ENCODE measurements at regions not wholly inside any gene's neighbourhood (a gene's known extent, or its start where the extent isn't known, plus 50 kb on each side); places are given as distances from the start of the nearest gene placed in this dataset.

DNA sequence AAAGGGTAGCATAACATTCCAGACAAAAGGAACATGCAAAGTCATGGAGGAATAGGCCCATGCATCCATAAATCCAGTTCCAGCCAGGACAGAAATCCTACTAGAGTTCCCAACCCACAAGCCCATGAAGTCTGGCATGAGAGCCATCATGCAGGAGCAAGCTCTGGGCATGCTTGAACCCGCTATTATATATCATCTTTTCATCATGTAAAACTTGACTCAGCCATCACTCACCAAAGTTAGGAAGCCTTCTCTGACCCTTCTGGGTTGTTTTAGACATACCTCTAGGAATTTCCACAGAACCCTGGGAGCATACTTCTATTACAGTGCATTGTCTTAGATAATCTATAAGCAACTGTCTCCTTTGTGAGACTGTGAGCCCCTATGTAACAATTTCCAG, 293.0 kb upstream of the NPSR1 start:
- WGBS (ENCODE audit: extremely low coverage, insufficient read length, low lambda C conversion rate): no CpG with 5 or more reads among the region's 1 CpG
- Mint-ChIP-seq H3K4me1 (peaks cover 0 to 5% of the 10 kb centered on the region in 2 experiments; a peak in 2 of 4 replicates), H3K27ac (no peak overlapping the region), H3K27me3 (ENCODE audit: low read depth) (peaks cover 8% of the 10 kb centered on the region), H3K36me3 (ENCODE audit: insufficient read depth in 1 of 3, low read depth in 3 of 3) (no peaks in the 10 kb centered on the region), H3K4me3 (no peak overlapping the region), H3K9me3 (no peaks in the 10 kb centered on the region; a peak in 1 of 5 replicates)
- H3K4me2 ChIP-seq (ENCODE audit: insufficient read depth, insufficient read length, low read length): no peak overlapping the region
- no peak overlapping the region for H2AFZ ChIP-seq (ENCODE audit: low read length)
- H2BK20ac ChIP-seq (ENCODE audit: low read depth, low read length, poor library complexity, severe bottlenecking): no peak overlapping the region
- H3K23me2 ChIP-seq (ENCODE audit: insufficient read length, low read depth, low read length, poor library complexity, severe bottlenecking): no peaks in the 10 kb centered on the region
- H2BK15ac ChIP-seq (ENCODE audit: low read depth, low read length): no peak overlapping the region
- no peak overlapping the region for H3K9ac ChIP-seq (ENCODE audit: extremely low read depth, insufficient read length, low read length)
- H2BK120ac ChIP-seq (ENCODE audit: low read depth, low read length, poor library complexity, severe bottlenecking): no peak overlapping the region
- H2BK5ac ChIP-seq (ENCODE audit: insufficient read length, low read length): no peak overlapping the region
- H3K56ac ChIP-seq (ENCODE audit: insufficient read length, low read depth, low read length): no peak overlapping the region
- no peak overlapping the region for H3K4ac ChIP-seq (ENCODE audit: low read depth, low read length)
- no peak overlapping the region for H3K18ac ChIP-seq (ENCODE audit: insufficient read length, low read depth, low read length)
- TF ChIP-seq, protein P1, sequence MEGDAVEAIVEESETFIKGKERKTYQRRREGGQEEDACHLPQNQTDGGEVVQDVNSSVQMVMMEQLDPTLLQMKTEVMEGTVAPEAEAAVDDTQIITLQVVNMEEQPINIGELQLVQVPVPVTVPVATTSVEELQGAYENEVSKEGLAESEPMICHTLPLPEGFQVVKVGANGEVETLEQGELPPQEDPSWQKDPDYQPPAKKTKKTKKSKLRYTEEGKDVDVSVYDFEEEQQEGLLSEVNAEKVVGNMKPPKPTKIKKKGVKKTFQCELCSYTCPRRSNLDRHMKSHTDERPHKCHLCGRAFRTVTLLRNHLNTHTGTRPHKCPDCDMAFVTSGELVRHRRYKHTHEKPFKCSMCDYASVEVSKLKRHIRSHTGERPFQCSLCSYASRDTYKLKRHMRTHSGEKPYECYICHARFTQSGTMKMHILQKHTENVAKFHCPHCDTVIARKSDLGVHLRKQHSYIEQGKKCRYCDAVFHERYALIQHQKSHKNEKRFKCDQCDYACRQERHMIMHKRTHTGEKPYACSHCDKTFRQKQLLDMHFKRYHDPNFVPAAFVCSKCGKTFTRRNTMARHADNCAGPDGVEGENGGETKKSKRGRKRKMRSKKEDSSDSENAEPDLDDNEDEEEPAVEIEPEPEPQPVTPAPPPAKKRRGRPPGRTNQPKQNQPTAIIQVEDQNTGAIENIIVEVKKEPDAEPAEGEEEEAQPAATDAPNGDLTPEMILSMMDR (conservative IDR thresholded peaks at IDR 0.05): no peak
- H4K8ac ChIP-seq (replicated peaks; ENCODE audit: insufficient read length, low read depth, low read length): no peak overlapping the region
- H3K79me2 ChIP-seq (ENCODE audit: insufficient read depth, low read length): no peaks in the 10 kb centered on the region
- H3T11ph ChIP-seq (ENCODE audit: low read length): no peak overlapping the region
- no peaks in the 10 kb centered on the region for H3K9me3 ChIP-seq (ENCODE audit: control insufficient read depth, low read depth, low read length)
- H2BK12ac ChIP-seq (ENCODE audit: insufficient read length, low read depth, low read length): no peak overlapping the region
- H2AK5ac ChIP-seq (ENCODE audit: insufficient read length, low read length): no peak overlapping the region
- DNase-seq: no peak
- H4K91ac ChIP-seq (ENCODE audit: insufficient read length, low read depth, low read length): no peak overlapping the region
- H3K27ac ChIP-seq (ENCODE audit: insufficient read length, low read depth, low read length): no peak overlapping the region
- no peak overlapping the region for H4K5ac ChIP-seq (ENCODE audit: insufficient read length, low read depth, low read length)
- peaks cover under 1% of the 10 kb centered on the region; the same call in 1 of the 2 replicates for H3K27me3 ChIP-seq (ENCODE audit: insufficient read depth, low read length)
- H3K14ac ChIP-seq (ENCODE audit: insufficient read depth, low read length): no peak overlapping the region
- H3K23ac ChIP-seq (ENCODE audit: insufficient read length, low read depth, low read length): no peak overlapping the region
- no peaks in the 10 kb centered on the region for H4K20me1 ChIP-seq (ENCODE audit: control insufficient read depth, insufficient read depth, insufficient read length)
- no peaks in the 10 kb centered on the region for H3K4me1 ChIP-seq (ENCODE audit: insufficient read depth, low read length)
- H3K79me1 ChIP-seq (ENCODE audit: insufficient read depth, low read depth, low read length, poor library complexity, severe bottlenecking): no peaks in the 10 kb centered on the region

Data from H9 (cell line).